DMS 273 treated with DMSO at 0.1 percent for 48 hours (cell line): ENCODE measurements at regions not wholly inside any gene's neighbourhood (a gene's known extent, or its start where the extent isn't known, plus 50 kb on each side); places are given as distances from the start of the nearest gene placed in this dataset.

ENCODE experiments used
- DNase-seq: peaks from one replicate; lab custom pipeline; 2025; lab: John Stamatoyannopoulos, UW

DNA sequence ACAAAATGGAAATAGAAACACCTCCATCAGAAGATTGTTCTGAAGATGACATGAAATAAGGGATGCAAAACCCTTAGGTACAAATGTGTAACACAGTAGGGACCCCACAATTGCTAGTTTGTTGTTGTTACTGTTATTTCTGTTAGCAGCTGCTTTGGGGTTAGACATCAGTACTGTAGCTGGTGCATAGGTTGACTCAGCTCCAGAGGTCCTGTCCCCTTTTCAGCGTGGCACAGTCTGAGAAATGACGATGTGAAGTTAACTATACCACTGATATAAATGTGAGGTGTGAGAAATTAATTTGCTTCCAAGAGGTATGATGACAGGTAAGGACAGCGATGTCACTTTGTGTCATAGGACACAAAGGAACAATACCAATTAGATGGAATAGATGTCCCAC, 384.6 kb upstream of the KLF4 start:
- DNase-seq, result no peak

DNA sequence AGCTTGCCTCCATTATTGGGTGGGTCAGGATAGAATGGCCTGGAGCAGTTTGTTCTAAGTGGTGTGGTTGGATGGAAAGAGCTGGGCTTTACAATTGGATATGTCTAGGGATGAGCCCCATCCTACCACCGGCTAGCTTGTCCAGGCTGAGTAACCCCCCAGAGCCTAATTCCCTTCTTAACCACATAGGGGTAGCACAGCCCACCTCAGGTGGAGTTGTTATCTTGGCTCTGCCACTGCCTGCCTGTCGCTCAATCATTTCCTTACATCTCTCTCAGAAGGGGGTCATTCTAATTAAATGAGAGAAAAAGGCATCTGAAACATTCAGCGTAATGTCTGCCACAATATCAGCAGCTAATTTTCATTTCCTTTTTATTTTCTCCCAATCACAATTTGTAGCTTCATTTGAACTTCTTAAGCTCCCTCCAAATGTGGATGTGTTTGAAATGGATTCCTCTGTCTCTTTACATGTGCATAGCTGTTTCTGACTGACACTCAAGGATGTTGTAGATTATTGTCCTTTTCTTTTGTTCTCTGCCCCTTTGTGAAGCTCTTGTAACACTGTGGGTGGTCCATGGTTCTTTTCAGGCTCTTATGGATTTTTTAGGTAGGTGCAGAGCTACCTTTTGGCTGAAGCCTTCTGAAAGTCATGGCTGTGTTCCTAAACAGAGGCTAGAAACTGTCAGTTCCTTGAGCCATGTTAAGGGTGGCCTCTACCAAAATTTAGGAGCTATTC, 383.1 kb upstream of the KLF4 start:
- DNase-seq, result no peak

DNA sequence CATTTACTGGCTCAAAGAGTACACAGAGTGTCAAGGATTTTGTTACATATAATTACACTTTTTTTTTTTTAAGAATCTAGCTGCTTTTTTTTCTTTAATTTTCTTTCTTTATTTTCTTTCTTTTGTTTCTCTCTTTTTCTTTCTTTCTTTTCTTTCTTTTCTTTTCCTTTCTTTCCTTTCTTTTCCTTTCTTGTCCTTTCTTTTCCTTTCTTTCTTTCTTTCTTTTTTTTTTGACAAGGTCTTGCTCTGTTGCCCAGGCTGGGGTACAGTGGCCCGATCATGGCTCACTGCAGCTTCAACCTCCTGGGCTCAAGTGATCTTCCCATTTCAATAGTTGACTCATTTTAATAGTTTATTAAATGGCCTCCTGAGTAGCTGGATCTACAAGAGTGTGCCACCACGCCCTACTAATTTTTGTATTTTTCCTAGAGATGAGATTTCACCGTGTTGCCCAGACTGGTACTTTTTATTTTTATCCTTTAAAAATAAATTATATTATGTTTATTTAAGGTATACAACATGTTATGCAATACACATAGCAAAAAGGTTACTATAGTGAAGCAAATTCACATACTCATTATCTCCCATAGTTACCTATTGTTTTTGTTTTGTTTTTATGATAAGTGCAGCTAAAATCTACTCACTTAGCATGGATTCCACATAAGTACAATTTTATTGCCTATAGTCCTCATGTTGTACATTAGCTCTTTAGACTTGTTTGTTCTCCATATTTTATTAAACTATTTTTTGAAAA, 381.5 kb upstream of the KLF4 start:
- no peak for DNase-seq

DNA sequence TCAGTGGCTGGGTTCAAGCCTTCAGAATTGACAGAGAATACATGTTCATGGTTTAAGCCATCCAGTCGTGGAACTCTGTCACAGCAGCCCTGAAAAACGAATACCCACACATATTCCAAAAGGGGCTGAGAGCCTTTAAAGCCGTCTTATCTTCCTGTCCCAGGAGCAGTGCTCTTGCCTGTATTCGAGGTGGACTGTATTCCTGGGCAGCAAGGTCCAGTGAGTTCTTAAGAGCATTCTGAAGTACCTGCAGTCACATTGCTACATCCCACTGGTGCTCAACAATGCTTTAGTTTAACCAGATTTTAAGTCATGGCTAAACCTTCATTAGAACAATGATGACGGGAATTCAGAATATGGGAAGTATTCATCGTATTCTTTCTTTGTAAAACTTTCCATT, 380.7 kb upstream of the KLF4 start:
- no peak for DNase-seq

DNA sequence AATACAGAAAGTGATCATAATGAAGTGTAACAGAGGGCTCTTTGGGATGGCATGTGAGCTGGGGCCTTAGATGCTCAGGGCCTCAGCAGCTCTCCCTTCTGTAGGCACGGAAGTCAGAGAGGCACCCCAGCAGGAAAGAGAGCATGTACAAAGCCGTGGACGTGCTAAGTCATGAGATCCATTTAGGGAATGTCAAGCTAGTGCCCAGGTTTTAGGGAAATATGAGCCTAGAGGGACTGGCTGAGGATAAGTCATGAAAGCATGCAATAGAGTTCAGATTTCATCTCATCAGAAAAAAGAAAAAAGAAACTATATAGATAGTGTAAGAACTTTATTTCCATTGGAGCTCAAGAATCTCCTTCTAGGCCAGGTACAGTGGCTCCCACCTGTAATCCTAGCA, 379.5 kb upstream of the KLF4 start:
- DNase-seq, result no peak

DNA sequence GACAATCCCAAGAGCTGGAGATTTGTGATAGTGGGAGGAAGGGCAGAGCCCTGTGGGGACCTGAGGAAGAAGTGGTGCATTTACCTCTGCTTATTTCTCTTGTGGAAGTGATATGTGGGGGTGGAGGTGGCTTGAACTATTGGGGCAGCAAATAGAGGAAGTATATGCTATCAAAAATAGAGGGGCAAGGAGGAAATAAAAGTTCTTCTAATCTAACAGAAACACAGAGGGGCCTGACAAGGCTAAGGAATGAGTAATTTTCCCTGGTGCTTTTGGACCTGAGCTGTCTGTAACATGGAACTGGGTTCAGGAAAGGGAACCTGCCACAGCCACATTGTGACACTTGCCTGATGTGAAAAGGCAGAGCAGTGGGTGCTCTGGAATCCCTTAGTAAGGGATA, 378.6 kb upstream of the KLF4 start:
- DNase-seq, result no peak

DNA sequence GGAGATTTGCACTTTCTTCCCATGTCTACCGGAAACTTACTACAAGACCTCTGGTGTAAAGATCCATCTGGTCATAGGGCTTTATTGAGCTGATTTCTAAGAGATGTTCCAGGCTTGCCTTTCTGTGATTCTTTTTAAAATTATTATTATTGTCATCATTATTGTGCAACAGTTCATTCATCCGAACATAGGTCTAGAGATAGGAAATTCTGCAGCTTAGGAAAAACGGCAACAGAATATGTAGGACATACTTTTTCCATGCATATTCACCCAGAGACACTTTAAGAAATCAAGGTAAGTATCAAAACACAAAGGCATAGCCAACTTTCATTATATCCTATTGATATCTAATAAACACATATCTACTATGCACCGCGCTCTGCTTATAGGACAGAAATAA, 378.2 kb upstream of the KLF4 start:
- no peak for DNase-seq

DNA sequence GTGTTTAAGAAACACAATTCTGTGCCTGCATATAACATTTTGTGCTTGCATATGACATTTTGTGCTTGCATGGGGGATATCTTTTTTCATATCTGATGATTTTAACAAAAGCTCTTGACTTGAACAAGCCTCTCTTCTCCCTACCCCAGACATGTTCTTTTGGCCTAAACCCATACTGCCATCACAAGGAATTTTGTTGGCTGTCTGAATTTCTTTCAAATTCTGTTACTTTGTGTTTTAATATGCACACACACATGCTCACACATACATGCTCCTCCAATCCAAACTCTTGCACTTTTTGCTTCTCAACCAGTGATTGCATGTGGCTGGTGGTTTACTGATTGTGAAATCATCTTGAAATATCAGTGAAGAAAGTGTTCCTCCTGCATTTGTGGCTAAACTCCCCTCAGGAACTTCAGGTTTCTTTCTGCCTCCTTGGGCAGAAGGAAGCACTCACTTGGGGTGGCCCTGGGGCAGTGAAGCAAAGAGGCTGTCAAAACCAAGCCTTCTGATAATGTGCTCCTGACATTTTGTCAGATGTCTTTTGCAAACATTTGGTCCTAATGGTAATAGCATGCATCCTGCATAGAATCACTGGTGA, 377.2 kb upstream of the KLF4 start:
- no peak for DNase-seq

DNA sequence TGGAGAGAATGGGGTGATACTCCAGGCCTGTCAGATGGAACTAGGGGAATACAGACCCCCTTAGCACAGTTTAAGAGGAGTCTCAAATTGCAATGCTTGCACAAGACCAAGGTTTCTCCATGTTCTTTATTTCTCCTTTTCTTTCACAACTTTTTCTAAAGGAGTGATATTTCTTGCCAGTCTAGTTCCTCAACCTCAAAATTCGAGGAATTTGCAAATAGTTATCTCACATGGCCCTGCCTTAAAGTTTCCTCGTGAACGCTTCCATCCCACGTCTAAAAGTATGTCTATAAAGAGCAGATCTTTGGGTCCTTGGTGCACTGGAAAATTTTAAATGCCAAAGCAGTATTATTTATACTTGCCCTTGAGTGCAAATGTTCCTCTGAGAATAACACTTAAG, 373.8 kb upstream of the KLF4 start:
- no peak for DNase-seq

DNA sequence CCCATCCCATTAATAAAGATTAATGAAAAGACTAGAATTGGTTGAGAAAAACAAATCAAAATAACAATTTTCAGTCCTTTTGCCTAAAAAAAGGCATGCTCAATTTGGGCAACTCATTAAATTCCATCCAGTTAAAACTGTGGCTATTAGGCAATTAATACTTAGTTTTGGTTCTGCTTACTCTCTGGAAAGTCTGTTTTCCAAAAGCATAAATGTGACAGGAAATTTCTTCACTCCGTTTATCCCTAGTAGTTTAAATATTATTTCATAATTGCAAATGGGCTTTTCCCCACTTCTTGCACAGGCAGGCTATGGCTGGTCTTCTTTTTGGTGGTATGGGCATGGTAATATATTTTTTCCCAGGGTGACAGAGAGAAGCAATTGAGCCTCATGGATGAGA, 373.3 kb upstream of the KLF4 start:
- no peak for DNase-seq

DNA sequence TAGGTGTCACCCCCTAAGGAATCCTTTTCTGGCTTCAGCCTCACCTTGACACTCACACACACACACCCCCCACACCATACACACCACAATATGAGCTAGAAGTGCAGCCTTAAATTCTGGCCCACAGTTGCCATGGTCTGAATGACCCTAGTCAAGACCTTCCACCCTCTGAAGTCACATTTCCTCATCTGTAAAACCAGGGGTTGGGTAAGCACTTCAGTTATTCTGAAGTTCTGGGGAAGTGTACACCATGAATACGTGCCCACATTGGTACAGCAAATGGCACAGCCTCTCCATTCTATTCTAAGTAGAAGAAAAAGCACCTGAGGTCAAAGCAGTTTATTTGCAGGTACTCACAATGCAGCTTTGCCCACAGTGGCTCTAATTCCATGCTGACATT, 372.8 kb upstream of the KLF4 start:
- no peak for DNase-seq

DNA sequence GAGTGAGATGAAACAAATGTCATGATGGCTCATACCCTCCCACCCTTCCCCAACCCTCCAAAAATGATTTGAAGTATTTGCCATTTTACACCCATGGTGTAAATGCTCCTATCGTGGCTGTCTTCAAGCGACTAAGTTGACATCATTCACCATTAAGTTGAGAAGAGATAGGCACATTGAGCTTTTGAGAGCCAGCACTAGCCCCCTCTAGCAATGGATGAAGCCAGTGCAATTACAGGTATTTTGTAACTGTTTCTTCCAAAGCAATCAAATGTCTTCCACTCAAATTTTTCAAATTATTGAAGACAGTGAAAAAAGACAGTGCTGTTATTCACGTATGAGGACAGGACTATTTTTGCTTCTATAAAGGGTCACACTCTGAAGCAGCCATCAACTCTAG, 371.5 kb upstream of the KLF4 start:
- no peak for DNase-seq

DNA sequence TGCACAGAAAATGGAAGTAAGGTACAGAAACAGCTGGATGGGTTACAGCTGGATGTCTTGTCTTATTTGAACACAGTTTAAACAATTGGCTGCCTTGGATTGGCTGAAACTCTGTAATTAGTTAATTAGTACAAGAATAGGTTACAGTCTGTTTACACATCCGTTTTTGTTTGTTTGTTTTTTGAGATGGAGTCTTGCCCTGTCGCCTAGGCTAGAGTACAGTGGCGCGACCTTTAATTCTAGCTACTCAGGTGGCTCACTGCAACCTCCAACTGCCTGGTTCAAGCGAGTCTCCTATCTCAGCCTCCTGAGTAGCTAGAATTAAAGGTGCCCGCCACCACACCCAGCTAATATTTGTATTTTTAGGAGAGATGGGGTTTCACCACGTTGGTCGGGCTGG, 368.7 kb upstream of the KLF4 start:
- no peak for DNase-seq

DNA sequence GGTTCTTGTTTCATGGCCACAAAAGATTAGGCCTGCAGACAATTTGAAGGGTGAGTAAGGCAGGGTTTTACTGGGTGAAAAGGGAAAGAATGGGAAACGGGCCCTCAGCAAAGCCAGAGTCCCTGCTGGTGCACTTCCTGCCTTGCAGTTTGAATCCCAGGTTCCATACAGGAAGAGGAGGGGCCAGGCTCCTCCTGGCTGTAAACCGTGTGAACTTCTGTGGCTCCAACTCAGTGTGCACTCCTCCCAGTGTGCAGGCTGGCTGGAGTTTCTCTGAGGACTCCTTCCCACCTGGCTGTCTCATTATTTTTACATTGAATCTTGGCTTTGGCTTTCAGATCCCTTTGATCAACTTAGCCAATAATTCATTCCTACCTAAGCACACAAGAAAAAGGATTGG, 367.1 kb upstream of the KLF4 start:
- DNase-seq, result no peak

DNA sequence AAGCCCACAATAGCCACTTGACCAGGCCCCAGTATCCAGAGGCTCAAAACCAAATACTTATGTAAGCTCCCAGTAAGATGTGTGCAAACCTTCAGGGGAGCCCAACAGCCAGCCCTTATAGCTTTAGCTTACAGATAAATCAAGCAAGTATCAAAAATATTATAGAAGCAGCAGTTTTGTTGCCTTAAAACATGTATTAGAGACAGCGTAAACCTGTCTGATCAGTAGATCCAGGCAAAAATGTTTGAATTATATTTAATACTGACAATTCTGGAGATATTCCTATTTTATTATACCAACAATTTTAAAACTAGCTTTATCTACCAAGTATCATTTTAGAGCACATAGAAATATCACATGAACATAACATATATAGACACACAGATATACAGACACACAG, 365.6 kb upstream of the KLF4 start:
- DNase-seq, result no peak

DNA sequence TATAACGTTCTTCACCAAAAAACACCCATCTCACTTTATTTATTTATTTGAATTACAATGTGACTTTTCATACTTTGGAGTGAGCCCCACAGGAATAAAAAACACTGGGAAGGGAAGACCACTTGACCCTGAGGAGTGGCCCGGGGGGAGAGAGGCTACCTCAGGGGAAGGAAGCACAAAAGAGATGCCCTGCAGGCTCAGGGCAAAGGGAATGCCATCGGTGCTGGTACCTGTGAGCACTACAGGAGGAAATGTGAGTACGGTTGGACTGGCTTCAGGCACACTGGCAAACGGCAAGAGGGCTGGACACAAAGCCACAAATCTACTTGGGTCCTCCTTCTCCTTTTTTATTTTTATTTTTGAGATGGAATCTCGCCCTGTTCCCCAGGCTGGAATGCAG, 363.9 kb upstream of the KLF4 start:
- no peak for DNase-seq

DNA sequence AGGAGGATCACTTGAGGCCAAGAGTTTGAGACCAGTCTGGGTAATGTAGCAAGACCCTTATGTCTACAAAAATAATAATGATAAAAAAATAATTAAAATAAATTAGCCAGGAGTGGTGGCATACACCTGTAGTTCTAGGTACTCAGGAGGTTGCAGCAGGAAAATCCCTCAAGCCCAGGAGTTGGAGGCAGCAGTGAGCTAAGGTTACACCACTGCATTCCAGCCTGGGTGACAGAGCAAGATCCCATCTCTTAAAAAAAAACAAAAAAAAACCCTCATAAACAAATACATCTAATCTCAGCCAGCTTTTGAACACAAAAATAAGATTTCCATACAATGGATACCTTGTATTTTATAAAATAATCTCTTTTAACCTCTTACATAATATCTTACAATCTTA, 363.3 kb upstream of the KLF4 start:
- no peak for DNase-seq

DNA sequence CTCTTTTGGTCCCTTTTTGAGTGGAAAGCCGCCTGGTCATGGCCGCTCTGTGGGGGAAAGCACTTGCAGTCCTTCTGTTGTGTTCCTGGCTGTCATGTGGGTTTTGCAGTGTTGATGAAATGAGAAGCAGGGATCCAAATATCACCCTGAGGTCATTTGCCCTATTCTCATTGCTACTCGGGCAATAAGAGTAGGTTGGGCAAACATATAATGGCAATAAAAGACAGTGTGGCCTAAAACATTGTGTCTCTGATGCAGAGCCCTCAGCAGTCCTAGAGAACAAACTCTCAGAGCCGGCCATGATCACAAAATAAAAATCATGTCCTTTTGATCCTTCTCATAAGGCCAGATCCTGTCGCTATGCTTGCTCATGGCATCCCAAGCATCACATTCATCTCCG, 361.1 kb upstream of the KLF4 start:
- DNase-seq, result no peak

DNA sequence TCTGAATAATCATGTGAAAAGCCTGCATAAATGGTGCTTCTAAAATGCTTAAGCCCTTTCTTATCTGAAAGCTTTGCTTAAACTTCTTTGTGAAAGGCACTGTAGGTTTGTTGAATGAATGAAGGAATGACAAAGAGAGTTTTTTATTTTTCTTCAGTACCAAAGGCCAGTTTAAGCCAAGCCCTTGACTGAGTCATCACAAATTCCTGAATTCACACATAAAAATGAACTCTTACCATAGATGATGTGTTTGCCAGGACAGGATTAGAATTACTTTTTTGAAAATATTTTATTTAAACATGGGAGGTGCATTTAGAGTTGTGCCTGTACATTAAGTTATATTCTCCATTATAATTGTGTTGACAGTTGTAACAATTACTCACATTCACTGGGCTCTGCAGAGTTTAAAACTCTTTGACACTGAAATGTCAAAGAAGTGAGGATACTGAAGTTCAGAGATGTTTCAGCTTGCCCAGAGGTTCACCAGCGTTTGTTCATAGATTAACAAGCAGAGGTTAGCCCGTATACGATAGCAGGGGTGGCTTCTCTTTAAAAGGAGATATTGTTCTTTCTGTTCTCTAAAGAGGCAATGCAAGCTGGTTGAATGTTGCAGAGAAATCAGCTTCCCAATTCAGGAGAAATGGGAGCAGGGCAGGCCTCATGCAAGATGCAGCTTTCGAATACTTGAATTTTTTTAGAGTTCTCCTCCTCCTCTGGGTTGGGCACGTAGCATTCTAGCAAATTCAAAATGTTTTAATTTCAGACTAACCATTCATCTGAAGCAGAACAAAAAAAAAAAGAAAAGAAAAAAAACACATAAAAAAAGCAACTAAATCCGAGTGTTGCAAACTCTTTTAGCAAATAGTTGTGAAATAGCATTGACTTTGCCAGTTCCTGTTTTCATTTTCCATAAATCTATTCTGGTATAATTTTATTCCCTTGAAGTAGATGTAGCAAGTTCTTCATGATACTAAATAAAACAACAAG, 358.7 kb upstream of the KLF4 start:
- no peak for DNase-seq

DNA sequence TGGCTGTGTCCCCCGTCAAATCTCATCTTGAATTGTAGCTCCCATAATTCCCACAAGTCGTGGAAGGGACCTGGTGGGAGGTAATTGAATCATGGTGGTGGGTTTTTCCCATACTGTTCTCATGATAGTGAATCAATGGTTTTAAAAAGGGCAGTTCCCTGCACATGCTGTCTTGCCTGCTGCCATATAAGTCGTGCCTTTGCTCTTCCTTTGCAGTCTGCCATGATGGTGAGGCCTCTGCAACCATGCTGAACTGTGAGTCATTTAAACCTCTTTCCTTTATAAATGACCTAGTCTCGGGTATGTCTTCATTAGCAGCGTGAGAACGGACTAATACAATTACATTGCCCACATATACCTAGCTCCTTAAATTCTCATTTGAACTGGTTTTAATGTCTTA, 353.0 kb upstream of the KLF4 start:
- no peak for DNase-seq

DNA sequence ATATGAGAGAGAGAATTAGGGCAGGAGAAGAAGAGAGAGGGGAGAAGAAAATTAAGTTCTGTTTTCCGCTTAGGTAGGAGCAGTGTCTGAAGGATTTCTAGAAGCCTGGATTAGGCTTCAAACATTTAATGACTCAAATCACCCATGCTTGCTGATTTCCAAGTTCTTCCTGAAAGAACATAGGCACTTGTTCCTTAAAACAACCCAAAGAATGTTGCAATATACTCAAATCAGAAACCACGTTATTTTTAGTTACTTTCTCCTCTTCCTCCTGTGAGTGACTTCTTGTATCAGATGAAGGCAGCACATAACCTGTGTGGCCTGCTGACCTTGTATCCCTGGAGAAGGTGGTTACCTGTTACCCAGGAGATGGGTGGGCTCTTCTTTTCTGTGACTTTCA, 351.5 kb upstream of the KLF4 start:
- DNase-seq, result no peak

DNA sequence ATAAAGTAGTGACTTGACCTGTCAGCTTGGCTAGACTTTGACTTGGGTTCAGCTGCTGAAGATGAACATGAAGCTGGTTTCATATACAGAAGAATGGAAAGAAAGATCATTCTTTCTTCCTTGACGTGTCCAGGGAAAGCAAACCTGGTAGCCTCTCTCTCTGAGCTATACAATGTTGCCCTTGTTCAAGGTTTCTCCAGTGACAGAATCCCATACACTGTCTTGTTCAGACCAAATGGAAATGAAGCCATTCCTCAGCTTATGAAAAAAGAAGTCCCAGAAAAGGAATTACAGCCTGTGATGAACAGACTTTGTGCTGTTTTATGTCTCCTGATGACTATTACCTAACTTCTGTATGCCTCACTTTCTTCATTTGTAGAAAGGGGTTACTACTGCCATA, 349.8 kb upstream of the KLF4 start:
- DNase-seq, result no peak
